NCI-H2171 treated with DMSO at 0.1 percent for 48 hours (cell line): ENCODE measurements at regions not wholly inside any gene's neighbourhood (a gene's known extent, or its start where the extent isn't known, plus 50 kb on each side); places are given as distances from the start of the nearest gene placed in this dataset.

Experiments
- DNase-seq: peaks from one replicate; lab custom pipeline; 2025; lab: John Stamatoyannopoulos, UW

- no peak for DNase-seq
Observed at GRCh38 chr1:29970747-29971325, 734.5 kb downstream of the PTPRU start.

- DNase-seq: no peak
Observed at GRCh38 chr1:29969576-29969975, 733.3 kb downstream of the PTPRU start.

- DNase-seq: no peak
Observed at GRCh38 chr1:29967261-29967660, 730.9 kb downstream of the PTPRU start.

GRCh38 chr1:29966526-29967045, 730.3 kb downstream of the PTPRU start:
- DNase-seq: no peak

- DNase-seq: no peak
Observed at GRCh38 chr1:29964718-29965533, 728.6 kb downstream of the PTPRU start.

- no peak for DNase-seq
Observed at GRCh38 chr1:29963946-29964345, 727.6 kb downstream of the PTPRU start.

GRCh38 chr1:29962831-29963247, 726.5 kb downstream of the PTPRU start:
- no peak for DNase-seq

GRCh38 chr1:29962336-29962735, 726.0 kb downstream of the PTPRU start:
- no peak for DNase-seq

- DNase-seq: no peak
Observed at GRCh38 chr1:29961293-29962059, 725.2 kb downstream of the PTPRU start.

GRCh38 chr1:29960876-29961275, 724.6 kb downstream of the PTPRU start:
- DNase-seq: no peak

GRCh38 chr1:29960156-29960755, 723.9 kb downstream of the PTPRU start:
- DNase-seq: no peak

GRCh38 chr1:29959356-29959755, 723.0 kb downstream of the PTPRU start:
- no peak for DNase-seq

GRCh38 chr1:29958271-29958670, 721.9 kb downstream of the PTPRU start:
- DNase-seq: no peak

- no peak for DNase-seq
Observed at GRCh38 chr1:29956349-29957030, 720.2 kb downstream of the PTPRU start.

GRCh38 chr1:29954591-29954990, 718.3 kb downstream of the PTPRU start:
- DNase-seq: no peak

- DNase-seq: no peak
Observed at GRCh38 chr1:29953961-29954360, 717.6 kb downstream of the PTPRU start.

- no peak for DNase-seq
Observed at GRCh38 chr1:29949676-29950075, 713.4 kb downstream of the PTPRU start.

GRCh38 chr1:29948581-29948980, 712.3 kb downstream of the PTPRU start:
- DNase-seq: no peak

GRCh38 chr1:29946057-29946456, 709.7 kb downstream of the PTPRU start:
- DNase-seq: no peak

- DNase-seq: no peak
Observed at GRCh38 chr1:29945426-29945825, 709.1 kb downstream of the PTPRU start.

- no peak for DNase-seq
Observed at GRCh38 chr1:29944253-29944905, 708.1 kb downstream of the PTPRU start.
